Glomerular visceral epithelial cell (primary cell): ENCODE measurements at regions not wholly inside any gene's neighbourhood (a gene's known extent, or its start where the extent isn't known, plus 50 kb on each side); places are given as distances from the start of the nearest gene placed in this dataset.

Source experiments
- DNase-seq: peaks from one replicate; pipeline ENCODE4 v3.0.0-alpha.2; 2016; ENCODE audit errors: extremely low spot score

- DNase-seq = no peak
Measured at GRCh38 chr20:20887593-20888265, 175.3 kb upstream of the RALGAPA2 start.

- DNase-seq = no peak
Measured at GRCh38 chr20:20881808-20882207, 169.4 kb upstream of the RALGAPA2 start.

GRCh38 chr20:20877079-20877478, 164.6 kb upstream of the RALGAPA2 start:
- DNase-seq = no peak

- no peak for DNase-seq
Measured at GRCh38 chr20:20875716-20876115, 163.3 kb upstream of the RALGAPA2 start.

- no peak for DNase-seq
Measured at GRCh38 chr20:20872428-20872827, 160.0 kb upstream of the RALGAPA2 start.

GRCh38 chr20:20869161-20869775, 156.8 kb upstream of the RALGAPA2 start:
- no peak for DNase-seq

GRCh38 chr20:20864351-20865096, 152.1 kb upstream of the RALGAPA2 start:
- peak; percentile 20 for DNase-seq

- DNase-seq = peak; percentile 81
Measured at GRCh38 chr20:20860078-20860806, 147.8 kb upstream of the RALGAPA2 start.

- DNase-seq = no peak
Measured at GRCh38 chr20:20859510-20859909, 147.1 kb upstream of the RALGAPA2 start.

- DNase-seq = no peak
Measured at GRCh38 chr20:20856956-20857355, 144.5 kb upstream of the RALGAPA2 start.

- DNase-seq = no peak
Measured at GRCh38 chr20:20856306-20856705, 143.9 kb upstream of the RALGAPA2 start.

GRCh38 chr20:20851385-20851784, 138.9 kb upstream of the RALGAPA2 start:
- no peak for DNase-seq

GRCh38 chr20:20850407-20850806, 138.0 kb upstream of the RALGAPA2 start:
- DNase-seq = no peak

GRCh38 chr20:20849161-20849560, 136.7 kb upstream of the RALGAPA2 start:
- no peak for DNase-seq

GRCh38 chr20:20847814-20848213, 135.4 kb upstream of the RALGAPA2 start:
- no peak for DNase-seq

GRCh38 chr20:20843982-20844381, 131.5 kb upstream of the RALGAPA2 start:
- no peak for DNase-seq

GRCh38 chr20:20839771-20840170, 127.3 kb upstream of the RALGAPA2 start:
- DNase-seq = no peak

GRCh38 chr20:20837574-20838021, 125.2 kb upstream of the RALGAPA2 start:
- peak; percentile 51 for DNase-seq

- DNase-seq = no peak
Measured at GRCh38 chr20:20836836-20837235, 124.4 kb upstream of the RALGAPA2 start.

- no peak for DNase-seq
Measured at GRCh38 chr20:20835897-20836296, 123.5 kb upstream of the RALGAPA2 start.

GRCh38 chr20:20834008-20834407, 121.6 kb upstream of the RALGAPA2 start:
- DNase-seq = no peak

GRCh38 chr20:20832715-20833114, 120.3 kb upstream of the RALGAPA2 start:
- no peak for DNase-seq
